NCI-H2196 (cell line): ENCODE measurements at regions not wholly inside any gene's neighbourhood (a gene's known extent, or its start where the extent isn't known, plus 50 kb on each side); places are given as distances from the start of the nearest gene placed in this dataset.
"Not testable (repeated sequence)": the region's sequence is repeated elsewhere in the genome, so short reads cannot be mapped to it uniquely, and the experiment has no call there.

Experiments used
- DNase-seq: peaks from one replicate; lab custom pipeline; 2025; ENCODE audit not compliant: unreplicated experiment; lab: John Stamatoyannopoulos, UW

DNA sequence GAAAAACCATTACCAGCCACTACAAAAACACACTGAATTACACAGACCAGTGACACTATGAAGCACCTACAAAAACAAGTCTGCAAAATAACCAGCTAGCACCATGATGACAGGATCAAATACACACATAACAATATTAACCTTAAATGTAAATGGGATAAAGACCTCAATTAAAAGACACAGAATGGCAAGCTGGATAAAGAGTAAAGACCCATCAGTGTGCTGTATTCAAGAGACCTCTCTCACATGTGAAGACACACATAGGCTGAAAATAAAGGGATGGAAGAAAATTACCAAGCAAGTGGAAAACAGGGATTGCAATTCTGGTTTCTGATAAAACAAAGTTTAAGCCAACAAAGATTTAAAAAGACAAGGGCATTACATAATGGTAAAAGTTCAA lies 482.7 kb upstream of the MCTP2 start:
- DNase-seq: no peak

DNA sequence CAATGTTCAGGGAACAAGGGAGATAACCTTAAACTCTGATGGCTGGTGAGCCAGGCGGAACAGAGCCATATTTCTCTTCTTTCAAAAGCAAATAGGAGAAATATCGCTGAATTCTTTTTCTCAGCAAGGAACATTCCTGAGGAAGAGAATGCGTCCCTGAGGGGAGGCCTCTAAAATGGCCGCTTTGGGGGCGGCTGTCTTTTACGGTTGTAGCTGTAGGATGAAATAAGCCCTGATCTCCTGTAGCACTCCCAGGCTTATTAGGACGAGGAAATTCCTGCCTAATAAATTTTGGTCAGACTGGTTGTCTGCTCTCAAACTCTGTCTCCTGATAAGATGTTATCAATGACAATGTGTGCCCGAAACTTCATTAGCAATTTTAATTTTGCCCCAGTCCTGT lies 496.4 kb upstream of the MCTP2 start:
- not testable (repeated sequence) for DNase-seq

DNA sequence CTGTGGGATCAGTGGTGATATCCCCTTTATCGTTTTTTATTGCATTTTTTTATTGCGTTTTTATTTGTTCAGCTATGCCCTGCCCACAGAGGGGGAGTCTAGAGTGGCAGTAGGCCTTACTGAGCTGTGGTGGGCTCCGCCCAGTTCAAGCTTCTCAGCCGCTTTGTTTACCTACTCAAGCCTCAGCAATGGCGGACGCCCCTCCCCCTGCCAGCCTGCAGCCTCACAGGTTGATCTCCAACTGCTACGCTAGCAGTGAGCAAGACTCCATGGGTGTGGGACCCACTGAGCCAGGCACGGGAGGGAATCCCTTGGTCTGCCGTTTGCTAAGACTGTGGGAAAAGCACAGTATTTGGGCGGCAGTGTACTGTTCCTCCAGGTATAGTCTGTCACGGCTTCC lies 500.6 kb upstream of the MCTP2 start:
- no peak for DNase-seq

DNA sequence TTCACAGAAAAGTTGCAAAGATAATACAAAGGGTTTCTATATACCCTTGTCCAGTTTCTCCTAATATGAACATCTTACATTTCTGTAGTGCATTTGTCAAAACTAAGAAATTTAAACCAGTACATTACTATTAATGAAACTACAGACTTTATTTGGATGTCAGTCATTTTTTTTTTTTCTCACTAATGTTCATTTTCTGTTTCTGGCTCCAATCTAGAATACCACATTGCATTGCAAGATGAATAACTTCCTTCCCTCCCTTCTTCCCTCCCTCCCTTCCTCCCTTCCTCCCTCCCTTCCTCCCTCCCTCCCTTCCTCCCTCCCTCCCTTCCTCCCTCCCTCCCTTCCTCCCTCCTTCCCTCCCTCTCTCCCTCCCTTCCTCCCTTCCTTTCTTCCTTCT lies 509.2 kb upstream of the MCTP2 start:
- DNase-seq: no peak

DNA sequence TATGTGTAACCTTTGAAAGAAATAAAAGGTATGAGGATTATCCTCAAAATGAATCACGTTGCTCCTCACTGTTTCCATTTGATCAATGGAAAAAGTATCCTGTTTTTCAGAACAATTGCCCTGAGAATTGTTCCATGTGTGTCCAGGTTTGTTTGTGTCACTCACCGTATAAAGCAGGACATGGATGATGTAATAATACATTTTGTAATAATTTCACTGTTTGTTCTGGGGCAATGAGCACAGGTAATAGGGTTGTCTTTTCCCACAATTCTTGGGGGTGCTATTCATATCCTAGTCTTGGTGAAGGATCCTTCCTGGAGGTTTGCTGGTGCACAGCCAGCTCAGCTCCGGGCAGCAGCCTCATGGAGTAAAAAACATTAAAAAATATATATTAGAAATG lies 510.8 kb upstream of the MCTP2 start:
- DNase-seq: no peak

GRCh38 chr15:93719921-93720351 lies 511.4 kb upstream of the MCTP2 start:
- no peak for DNase-seq

- DNase-seq: no peak
Observed at GRCh38 chr15:93716615-93717231, 514.6 kb upstream of the MCTP2 start.

- no peak for DNase-seq
Observed at GRCh38 chr15:93709708-93710107, 521.7 kb upstream of the MCTP2 start.

DNA sequence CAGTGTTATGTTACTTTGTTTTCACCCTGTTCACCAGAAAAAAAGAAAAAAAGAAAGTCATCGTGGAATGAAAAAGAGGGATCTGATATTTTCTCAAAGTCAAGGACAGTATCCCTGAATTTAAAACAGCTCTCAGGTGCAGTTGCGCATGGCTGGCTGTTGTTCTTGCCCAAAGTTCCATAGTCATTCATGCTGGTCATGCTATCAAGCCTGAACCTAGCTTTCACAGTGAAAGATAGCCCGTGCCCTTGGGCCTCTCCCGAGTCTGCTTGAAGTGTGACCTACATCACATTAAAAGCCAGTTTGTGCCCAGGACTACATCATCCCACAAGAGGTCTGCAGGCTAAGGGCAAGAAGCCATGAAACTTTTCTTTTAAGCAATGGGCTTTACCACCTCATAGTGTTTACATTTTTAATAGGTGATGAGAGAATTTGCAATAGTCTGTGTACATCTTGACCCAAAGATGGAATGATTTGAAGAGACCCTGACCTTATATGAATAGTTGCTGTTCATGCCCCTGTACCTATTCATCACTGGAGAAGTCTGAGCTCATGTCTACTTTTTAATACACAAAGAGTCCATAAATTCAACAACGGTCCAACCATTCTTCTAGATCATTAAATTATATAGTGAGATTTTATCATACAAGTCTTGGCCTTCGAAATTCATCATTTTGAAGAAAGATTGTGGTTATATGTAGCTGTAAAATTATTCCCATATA lies 522.5 kb upstream of the MCTP2 start:
- DNase-seq: no peak

GRCh38 chr15:93707751-93708150 lies 523.6 kb upstream of the MCTP2 start:
- DNase-seq: no peak

- DNase-seq: no peak
Observed at GRCh38 chr15:93706495-93707292, 524.7 kb upstream of the MCTP2 start.

- DNase-seq: no peak
Observed at GRCh38 chr15:93705753-93706455, 525.5 kb upstream of the MCTP2 start.

DNA sequence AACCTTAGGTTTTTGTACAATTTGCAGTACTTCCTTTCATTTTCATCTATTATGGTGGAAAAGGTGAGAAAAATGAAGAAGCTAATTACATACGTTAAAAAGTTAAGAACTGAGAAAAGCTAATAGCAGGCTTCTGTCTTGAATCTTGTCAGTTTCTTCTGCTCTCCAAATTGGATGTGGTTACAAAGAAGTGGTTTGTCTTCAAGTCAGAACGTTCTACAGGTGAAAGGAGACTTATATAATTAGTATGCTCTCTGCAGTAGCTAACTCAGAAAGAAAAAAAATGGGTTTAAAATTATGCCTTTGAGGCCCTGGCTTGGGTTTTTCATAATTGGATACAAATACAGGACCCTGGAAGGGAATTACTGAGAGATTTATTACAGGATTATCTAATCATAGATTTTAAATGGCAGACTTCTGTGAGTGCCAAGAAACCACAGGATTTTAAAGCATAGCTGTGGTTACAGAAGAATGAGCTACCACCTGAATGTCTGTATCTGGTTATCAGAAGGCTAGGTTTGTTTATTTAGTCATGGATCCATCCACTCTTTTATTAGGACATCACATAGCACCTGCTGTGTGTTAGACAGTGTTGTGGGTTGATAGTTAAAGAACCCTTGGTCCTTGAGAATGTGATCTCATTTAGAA lies 528.1 kb upstream of the MCTP2 start:
- DNase-seq: no peak

DNA sequence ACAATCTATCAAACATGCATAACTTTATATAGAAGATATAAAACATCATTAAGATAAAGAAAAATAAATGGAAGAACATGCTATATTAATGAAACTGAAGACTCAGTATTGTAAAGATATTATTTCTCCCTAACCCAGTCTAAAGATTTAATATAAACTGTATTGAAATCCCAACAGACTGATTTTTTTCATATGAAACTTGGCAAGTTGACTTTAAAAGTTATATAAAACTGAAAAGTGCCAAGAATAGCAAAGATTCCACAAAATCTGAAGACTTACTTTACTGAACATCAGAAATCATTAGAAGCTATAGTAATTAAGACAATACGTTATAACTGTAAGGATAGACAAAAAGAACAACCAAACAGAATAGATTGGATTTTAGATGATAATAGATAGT lies 531.3 kb upstream of the MCTP2 start:
- no peak for DNase-seq

GRCh38 chr15:93694033-93694432 lies 537.3 kb upstream of the MCTP2 start:
- DNase-seq: no peak

DNA sequence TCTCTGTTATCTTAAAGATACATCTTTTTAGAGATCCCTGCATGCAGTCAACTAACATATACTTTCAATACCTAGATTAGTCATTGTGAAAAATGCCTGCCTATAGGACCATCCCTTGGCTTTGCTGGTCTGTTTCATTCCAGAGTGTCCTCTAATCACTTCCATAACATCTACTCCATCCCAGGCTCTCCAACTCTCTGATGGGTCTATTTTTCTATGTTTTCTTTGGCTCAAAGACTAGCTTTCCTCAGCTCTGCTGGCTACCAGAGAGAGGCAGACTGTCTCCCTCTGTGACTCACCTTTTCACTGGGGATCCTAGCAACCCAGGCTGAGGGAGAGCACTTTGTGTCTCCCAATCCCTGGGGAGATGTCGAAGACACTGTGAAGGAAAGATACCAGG lies 547.7 kb upstream of the MCTP2 start:
- DNase-seq: no peak

- DNase-seq: no peak
Observed at GRCh38 chr15:93671387-93671943, 559.9 kb upstream of the MCTP2 start.

GRCh38 chr15:93670931-93671330 lies 560.4 kb upstream of the MCTP2 start:
- DNase-seq: no peak

DNA sequence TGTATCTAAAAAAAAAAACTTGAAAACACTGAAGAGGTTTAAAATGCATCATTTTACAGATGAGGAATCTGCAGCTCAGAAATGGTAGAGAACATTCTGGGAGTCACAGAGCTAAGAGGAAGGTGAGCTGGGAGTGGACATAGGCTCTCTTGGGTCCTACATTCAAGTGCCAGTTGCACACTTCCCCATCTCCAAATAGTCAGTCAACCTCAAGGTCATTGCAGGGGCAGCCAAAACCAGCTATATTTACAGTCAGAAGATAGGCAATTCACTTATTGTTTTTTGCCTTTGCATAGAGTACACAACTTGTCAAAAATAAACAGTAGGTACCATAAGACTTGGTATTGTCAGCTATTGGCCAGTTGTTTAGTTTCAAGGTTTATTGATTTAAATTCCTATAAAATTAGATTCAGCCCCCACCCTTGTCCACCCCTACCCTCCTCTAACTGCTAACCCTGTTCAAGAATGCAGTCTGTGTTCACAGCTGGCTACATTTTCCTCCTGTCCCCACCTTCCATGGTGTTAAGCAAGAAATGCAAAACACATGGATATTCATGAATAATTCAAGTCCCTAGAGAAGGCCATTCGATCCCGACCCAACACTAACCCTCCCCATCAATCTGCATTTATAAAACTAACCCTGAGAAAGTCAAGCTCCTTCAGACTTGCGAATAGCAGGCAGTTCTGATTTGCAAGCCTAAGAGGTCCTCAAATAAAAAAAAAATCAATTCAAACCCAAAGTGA lies 567.0 kb upstream of the MCTP2 start:
- DNase-seq: no peak
